ENCODE measurements at regions not wholly inside any gene's neighbourhood (a gene's known extent, or its start where the extent isn't known, plus 50 kb on each side); places are given as distances from the start of the nearest gene placed in this dataset.

DNA sequence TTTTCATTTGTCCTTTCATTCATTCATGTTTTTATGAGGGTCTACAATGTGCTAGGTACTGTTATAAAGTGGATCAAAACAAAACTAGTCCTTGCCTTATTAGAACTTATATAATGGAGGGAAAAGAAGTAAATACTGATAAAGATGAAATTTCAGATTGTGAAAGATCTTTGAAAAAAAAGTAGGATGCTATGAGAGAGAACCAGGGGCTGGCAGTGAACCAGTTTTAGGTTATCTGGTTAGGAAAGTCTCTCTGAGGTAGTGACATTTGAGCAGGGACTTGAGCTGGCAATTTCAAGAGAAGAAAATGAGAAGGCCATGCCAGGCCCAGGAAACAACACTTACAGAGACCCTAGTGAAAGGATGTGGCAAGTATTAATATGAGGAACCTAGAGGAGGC is 57.3 kb upstream of the E2F7 start:
- Histone ChIP-seq H3K14ac (replicated peaks; ENCODE audit: low read depth, low read length) (peak overlapping the region; percentile 91), H3K18ac (ENCODE audit: low read depth, low read length) (peak overlapping the region; percentile 81; the same call in 1 of the 2 replicates), H3K4me1 (ENCODE audit: control insufficient read depth, insufficient read depth, low read length) (peaks cover 9% of the 10 kb centered on the region), H4K91ac (ENCODE audit: insufficient read depth, low read depth, low read length) (peak overlapping the region; percentile 72), H3K9me1 (ENCODE audit: insufficient read depth, low read length) (peaks cover 2% of the 10 kb centered on the region; the same call in 1 of the 2 replicates), H4K20me1 (ENCODE audit: insufficient read depth, low read length) (no peaks in the 10 kb centered on the region), H3K27ac (ENCODE audit: insufficient read depth, low read length) (peak overlapping the region; percentile 67), H2AK5ac (ENCODE audit: low read depth, low read length) (peak overlapping the region; percentile 9; the same call in 1 of the 2 replicates), H3K4me3 (ENCODE audit: insufficient read depth, low read depth, low read length) (no peak overlapping the region), H2BK5ac (ENCODE audit: low read depth, low read length, poor library complexity, severe bottlenecking) (peak overlapping the region; percentile 93), H2AK9ac (replicated peaks; ENCODE audit: low read depth, low read length, poor library complexity) (no peak overlapping the region), H3K4me2 (ENCODE audit: low read depth, low read length) (no peak overlapping the region; the same call in 1 of the 2 replicates), H3K79me1 (ENCODE audit: low read depth in 1 of 2, low read length in 2 of 2) (no peaks in the 10 kb centered on the region), H3K23ac (ENCODE audit: low read depth, low read length) (peak overlapping the region; percentile 85; the same call in 1 of the 2 replicates), H2BK120ac (ENCODE audit: low read depth, low read length) (peak overlapping the region; percentile 96), H2BK15ac (ENCODE audit: low read depth, low read length) (peak overlapping the region; percentile 77), H2AFZ (replicated peaks; ENCODE audit: low read length, poor library complexity) (no peak overlapping the region), H4K5ac (ENCODE audit: low read depth, low read length) (peak overlapping the region; percentile 53; the same call in 1 of the 2 replicates), H4K8ac (ENCODE audit: low read depth in 2 of 2, low read length in 2 of 2) (peak overlapping the region; percentile 49 to 78; a peak in 2 of 4 replicates), H3K9me3 (ENCODE audit: control insufficient read depth, insufficient read depth, low read length) (no peaks in the 10 kb centered on the region), H2BK20ac (ENCODE audit: low read depth, low read length) (peak overlapping the region; percentile 93), H3K4ac (ENCODE audit: low read depth, low read length) (peak overlapping the region; percentile 86), H3K56ac (ENCODE audit: extremely low read depth, insufficient read depth, low read length) (peak overlapping the region; percentile 78), H3K9ac (ENCODE audit: low read depth, low read length) (no peak overlapping the region), H3K36me3 (ENCODE audit: control insufficient read depth, insufficient read depth, low read length) (no peaks in the 10 kb centered on the region), H3K27me3 (ENCODE audit: control insufficient read depth, insufficient read depth, low read length) (no peaks in the 10 kb centered on the region)
- no TSS peak for BruUV-seq (replicated peaks)
- intact Hi-C loops (cut with micrococcal nuclease) (loop anchor here (2.0 kb wide), 1 partner anchor 20 kb away; no protein-coding TSS in a partner anchor), dilution Hi-C loops (cut with HindIII; ENCODE audit: low sequenced_read_pairs, unreplicated experiment) (no loop called here), in situ Hi-C loops (cut with MboI; ENCODE audit: low sequenced_read_pairs) (no loop called here)
- ChIA-PET POLR2A (ENCODE audit: unreplicated experiment) (no interaction called here), CTCF (no interaction called here)
- TF ChIP-seq BHLHE40 (IDR thresholded peaks at IDR 0.05; ENCODE audit: low read depth, low read length) (no peak), RAD21 (IDR thresholded peaks at IDR 0.05; ENCODE audit: low read length) (no peak), CEBPB (IDR thresholded peaks at IDR 0.05; ENCODE audit: low read depth, low read length) (no peak), MAZ (IDR thresholded peaks at IDR 0.05; ENCODE audit: borderline replicate concordance, low read depth, low read length) (no peak)
- TF ChIP-seq, protein P1, sequence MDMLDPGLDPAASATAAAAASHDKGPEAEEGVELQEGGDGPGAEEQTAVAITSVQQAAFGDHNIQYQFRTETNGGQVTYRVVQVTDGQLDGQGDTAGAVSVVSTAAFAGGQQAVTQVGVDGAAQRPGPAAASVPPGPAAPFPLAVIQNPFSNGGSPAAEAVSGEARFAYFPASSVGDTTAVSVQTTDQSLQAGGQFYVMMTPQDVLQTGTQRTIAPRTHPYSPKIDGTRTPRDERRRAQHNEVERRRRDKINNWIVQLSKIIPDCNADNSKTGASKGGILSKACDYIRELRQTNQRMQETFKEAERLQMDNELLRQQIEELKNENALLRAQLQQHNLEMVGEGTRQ (IDR thresholded peaks at IDR 0.05; ENCODE audit: low read depth, low read length) = no peak
- TF ChIP-seq, protein P2, sequence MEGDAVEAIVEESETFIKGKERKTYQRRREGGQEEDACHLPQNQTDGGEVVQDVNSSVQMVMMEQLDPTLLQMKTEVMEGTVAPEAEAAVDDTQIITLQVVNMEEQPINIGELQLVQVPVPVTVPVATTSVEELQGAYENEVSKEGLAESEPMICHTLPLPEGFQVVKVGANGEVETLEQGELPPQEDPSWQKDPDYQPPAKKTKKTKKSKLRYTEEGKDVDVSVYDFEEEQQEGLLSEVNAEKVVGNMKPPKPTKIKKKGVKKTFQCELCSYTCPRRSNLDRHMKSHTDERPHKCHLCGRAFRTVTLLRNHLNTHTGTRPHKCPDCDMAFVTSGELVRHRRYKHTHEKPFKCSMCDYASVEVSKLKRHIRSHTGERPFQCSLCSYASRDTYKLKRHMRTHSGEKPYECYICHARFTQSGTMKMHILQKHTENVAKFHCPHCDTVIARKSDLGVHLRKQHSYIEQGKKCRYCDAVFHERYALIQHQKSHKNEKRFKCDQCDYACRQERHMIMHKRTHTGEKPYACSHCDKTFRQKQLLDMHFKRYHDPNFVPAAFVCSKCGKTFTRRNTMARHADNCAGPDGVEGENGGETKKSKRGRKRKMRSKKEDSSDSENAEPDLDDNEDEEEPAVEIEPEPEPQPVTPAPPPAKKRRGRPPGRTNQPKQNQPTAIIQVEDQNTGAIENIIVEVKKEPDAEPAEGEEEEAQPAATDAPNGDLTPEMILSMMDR (conservative IDR thresholded peaks at IDR 0.05; ENCODE audit: low read depth, low read length) = no peak
- TF ChIP-seq, protein P3, sequence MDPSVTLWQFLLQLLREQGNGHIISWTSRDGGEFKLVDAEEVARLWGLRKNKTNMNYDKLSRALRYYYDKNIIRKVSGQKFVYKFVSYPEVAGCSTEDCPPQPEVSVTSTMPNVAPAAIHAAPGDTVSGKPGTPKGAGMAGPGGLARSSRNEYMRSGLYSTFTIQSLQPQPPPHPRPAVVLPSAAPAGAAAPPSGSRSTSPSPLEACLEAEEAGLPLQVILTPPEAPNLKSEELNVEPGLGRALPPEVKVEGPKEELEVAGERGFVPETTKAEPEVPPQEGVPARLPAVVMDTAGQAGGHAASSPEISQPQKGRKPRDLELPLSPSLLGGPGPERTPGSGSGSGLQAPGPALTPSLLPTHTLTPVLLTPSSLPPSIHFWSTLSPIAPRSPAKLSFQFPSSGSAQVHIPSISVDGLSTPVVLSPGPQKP (IDR thresholded peaks at IDR 0.05; ENCODE audit: borderline replicate concordance, low read depth, low read length) = no peak
- ATAC-seq (ENCODE audit: low read depth) = no peak
- DNase-seq = peak; percentile 35

Measured in IMR-90 (cell line).